Neutrophil (primary cell): ENCODE measurements at regions not wholly inside any gene's neighbourhood (a gene's known extent, or its start where the extent isn't known, plus 50 kb on each side); places are given as distances from the start of the nearest gene placed in this dataset.

Source experiments
- H3K27ac ChIP-seq: fragments of 200-600 bp; sonication (generic); 2 replicates; pipeline ENCODE4 v1.5.1; 2016; ENCODE audit warnings: mild to moderate bottlenecking, moderate library complexity
- H3K27me3 ChIP-seq: fragments of 200-600 bp; sonication (generic); 2 replicates; pipeline ENCODE4 v1.6.0; 2016; ENCODE audit warnings: mild to moderate bottlenecking
- H3K36me3 ChIP-seq: fragments of 200-600 bp; sonication (generic); 2 replicates; pipeline ENCODE4 v1.5.1; 2017
- H3K4me1 ChIP-seq, 2 experiments: fragments of 200-600 bp in 1 of 2; sonication (generic) in 1 of 2; 1 replicate in 1 of 2; 2 replicates in 1 of 2; pipeline versions ENCODE4 v1.5.1 to v1.6.1; 2013 to 2016; ENCODE audit warnings: low read depth in 1 of 2, low read length in 1 of 2, mild to moderate bottlenecking in 1 of 2, moderate library complexity in 1 of 2; ENCODE audit not compliant: control insufficient read depth in 1 of 2, insufficient read depth in 1 of 2
- H3K4me3 ChIP-seq, 2 experiments: fragments of 200-600 bp in 1 of 2; sonication (generic) in 1 of 2; 1 replicate in 1 of 2; 2 replicates in 1 of 2; pipeline ENCODE4 v1.5.1; 2013 to 2016; ENCODE audit warnings: low read depth in 1 of 2, low read length in 1 of 2, mild to moderate bottlenecking in 1 of 2, moderate library complexity in 1 of 2
- H3K9me3 ChIP-seq: fragments of 200-600 bp; sonication (generic); 2 replicates; pipeline ENCODE4 v1.5.1; 2016
- CTCF ChIP-seq: fragments of 200-600 bp; sonication (generic); IDR thresholded peaks from 2 replicates; pipeline ENCODE4 v1.5.1; 2016; ENCODE audit warnings: antibody characterized with exemption

- no peak overlapping the region for H3K27ac ChIP-seq
- H3K9me3 ChIP-seq = no peaks in the 10 kb centered on the region
- no peaks in the 10 kb centered on the region for H3K27me3 ChIP-seq
- no peaks in the 10 kb centered on the region for H3K4me1 ChIP-seq
- no peak overlapping the region for H3K4me3 ChIP-seq
- TF ChIP-seq CTCF = no peak
- H3K36me3 ChIP-seq = no peaks in the 10 kb centered on the region
These were observed 819.7 kb downstream of the TBC1D32 start for GRCh38 chr6:120514544-120514943.

GRCh38 chr6:120511712-120512111 is 822.6 kb downstream of the TBC1D32 start:
- Histone ChIP-seq H3K27me3 (no peaks in the 10 kb centered on the region), H3K9me3 (no peaks in the 10 kb centered on the region), H3K36me3 (no peaks in the 10 kb centered on the region), H3K4me3 (no peak overlapping the region), H3K27ac (no peak overlapping the region), H3K4me1 (no peaks in the 10 kb centered on the region)
- no peak for TF ChIP-seq CTCF

GRCh38 chr6:120498711-120499110 is 835.6 kb downstream of the TBC1D32 start:
- Histone ChIP-seq H3K4me3 (no peak overlapping the region), H3K27me3 (no peaks in the 10 kb centered on the region), H3K4me1 (no peaks in the 10 kb centered on the region), H3K9me3 (no peaks in the 10 kb centered on the region), H3K36me3 (no peaks in the 10 kb centered on the region), H3K27ac (no peak overlapping the region)
- no peak for TF ChIP-seq CTCF

GRCh38 chr6:120496661-120497060 is 837.6 kb downstream of the TBC1D32 start:
- TF ChIP-seq CTCF = no peak
- Histone ChIP-seq H3K4me1 (no peaks in the 10 kb centered on the region), H3K4me3 (no peak overlapping the region), H3K36me3 (no peaks in the 10 kb centered on the region), H3K9me3 (no peaks in the 10 kb centered on the region), H3K27me3 (no peaks in the 10 kb centered on the region), H3K27ac (no peak overlapping the region)

- Histone ChIP-seq H3K4me3 (no peak overlapping the region), H3K27me3 (no peaks in the 10 kb centered on the region), H3K4me1 (no peaks in the 10 kb centered on the region), H3K9me3 (no peaks in the 10 kb centered on the region), H3K36me3 (no peaks in the 10 kb centered on the region), H3K27ac (no peak overlapping the region)
- TF ChIP-seq CTCF = no peak
These were observed 840.8 kb downstream of the TBC1D32 start for GRCh38 chr6:120493505-120493904.

- Histone ChIP-seq H3K27ac (no peak overlapping the region), H3K4me3 (no peak overlapping the region)
- no peak for TF ChIP-seq CTCF
These were observed 844.3 kb downstream of the TBC1D32 start for GRCh38 chr6:120489941-120490340.

More at GRCh38 chr6:120489941-120490340, 844.3 kb downstream of the TBC1D32 start:
- H3K9me3 ChIP-seq = no peaks in the 10 kb centered on the region
- H3K27me3 ChIP-seq = no peaks in the 10 kb centered on the region
- H3K36me3 ChIP-seq = no peaks in the 10 kb centered on the region
- H3K4me1 ChIP-seq = no peaks in the 10 kb centered on the region
